ENCODE measurements at regions not wholly inside any gene's neighbourhood (a gene's known extent, or its start where the extent isn't known, plus 50 kb on each side); places are given as distances from the start of the nearest gene placed in this dataset.

- Histone ChIP-seq H3K56ac (ENCODE audit: extremely low read depth, insufficient read depth, low read length) (no peak overlapping the region), H4K5ac (ENCODE audit: low read depth, low read length) (no peak overlapping the region), H3K9me1 (ENCODE audit: insufficient read depth, low read length) (no peaks in the 10 kb centered on the region), H4K20me1 (ENCODE audit: insufficient read depth, low read length) (no peaks in the 10 kb centered on the region), H2AFZ (replicated peaks; ENCODE audit: low read length, poor library complexity) (no peak overlapping the region), H2BK120ac (ENCODE audit: low read depth, low read length) (no peak overlapping the region), H3K4ac (ENCODE audit: low read depth, low read length) (no peak overlapping the region), H2BK5ac (ENCODE audit: low read depth, low read length, poor library complexity, severe bottlenecking) (no peak overlapping the region), H3K4me3 (ENCODE audit: insufficient read depth, low read depth, low read length) (no peak overlapping the region), H2BK15ac (ENCODE audit: low read depth, low read length) (no peak overlapping the region), H3K79me1 (ENCODE audit: low read depth in 1 of 2, low read length in 2 of 2) (no peaks in the 10 kb centered on the region), H3K4me1 (ENCODE audit: control insufficient read depth, insufficient read depth, low read length) (no peaks in the 10 kb centered on the region), H2AK9ac (replicated peaks; ENCODE audit: low read depth, low read length, poor library complexity) (no peak overlapping the region), H3K23ac (ENCODE audit: low read depth, low read length) (no peak overlapping the region), H3K27me3 (ENCODE audit: control insufficient read depth, insufficient read depth, low read length) (no peaks in the 10 kb centered on the region), H3K4me2 (ENCODE audit: low read depth, low read length) (no peak overlapping the region), H3K14ac (replicated peaks; ENCODE audit: low read depth, low read length) (no peak overlapping the region), H2AK5ac (ENCODE audit: low read depth, low read length) (no peak overlapping the region), H3K9ac (ENCODE audit: low read depth, low read length) (no peak overlapping the region), H4K8ac (ENCODE audit: low read depth in 2 of 2, low read length in 2 of 2) (no peak overlapping the region), H3K9me3 (ENCODE audit: control insufficient read depth, insufficient read depth, low read length) (peaks cover 2% of the 10 kb centered on the region; the same call in 1 of the 2 replicates), H4K91ac (ENCODE audit: insufficient read depth, low read depth, low read length) (no peak overlapping the region), H2BK20ac (ENCODE audit: low read depth, low read length) (no peak overlapping the region), H3K36me3 (ENCODE audit: control insufficient read depth, insufficient read depth, low read length) (no peaks in the 10 kb centered on the region), H3K18ac (ENCODE audit: low read depth, low read length) (no peak overlapping the region), H3K27ac (ENCODE audit: insufficient read depth, low read length) (no peak overlapping the region)
- ChIA-PET CTCF (interaction anchor here (0.6 kb wide), 1 partner anchor 9 kb away, joined by 5 read pairs; no protein-coding TSS in a partner anchor), POLR2A (ENCODE audit: unreplicated experiment) (no interaction called here)
- in situ Hi-C loops (cut with MboI; ENCODE audit: low sequenced_read_pairs) = no loop called here
- intact Hi-C loops (cut with micrococcal nuclease) = no loop called here
- DNase-seq = no peak
- no peak for ATAC-seq (ENCODE audit: low read depth)
- dilution Hi-C loops (cut with HindIII; ENCODE audit: low sequenced_read_pairs, unreplicated experiment) = no loop called here
- TF ChIP-seq CHD1 (IDR thresholded peaks at IDR 0.05; ENCODE audit: low read depth, low read length) (no peak), USF2 (IDR thresholded peaks at IDR 0.05; ENCODE audit: low read depth, low read length) (no peak)
- no TSS peak for BruUV-seq (replicated peaks)
Observed at GRCh38 chr11:90532125-90532524, 309.3 kb upstream of the CHORDC1 start.

Measured in IMR-90 (cell line).